HUES64 (cell line): ENCODE measurements at regions not wholly inside any gene's neighbourhood (a gene's known extent, or its start where the extent isn't known, plus 50 kb on each side); places are given as distances from the start of the nearest gene placed in this dataset.

Source experiments
- H3K27ac ChIP-seq: 2 replicates; pipeline ENCODE4 v1.7.0; 2013; ENCODE audit warnings: low read depth, low read length, inconsistent platforms
- H3K27me3 ChIP-seq: 2 replicates; pipeline ENCODE4 v1.6.1; 2013; ENCODE audit warnings: mild to moderate bottlenecking, low read length; ENCODE audit not compliant: insufficient read depth
- H3K36me3 ChIP-seq: 2 replicates; pipeline ENCODE4 v1.6.1; 2013; ENCODE audit warnings: mild to moderate bottlenecking, low read length; ENCODE audit not compliant: insufficient read depth
- H3K4me1 ChIP-seq: 2 replicates; pipeline ENCODE4 v1.6.1; 2013; ENCODE audit warnings: mild to moderate bottlenecking, low read length, moderate library complexity; ENCODE audit not compliant: insufficient read depth
- H3K4me3 ChIP-seq: 2 replicates; pipeline ENCODE4 v1.5.1; 2013; ENCODE audit warnings: mild to moderate bottlenecking, low read length, moderate library complexity
- H3K9ac ChIP-seq: 2 replicates; pipeline ENCODE4 v1.6.1; 2013; ENCODE audit warnings: mild to moderate bottlenecking, low read depth, low read length
- H3K9me3 ChIP-seq: 2 replicates; pipeline ENCODE4 v1.6.1; 2013; ENCODE audit warnings: low read depth, low read length; ENCODE audit not compliant: insufficient read depth
- WGBS: fragments of 150-250, 120-280 bp; methylation state at CpG from one replicate; pipeline ENCODE4 v1.1.7; 2013; ENCODE audit warnings: missing lambda C conversion rate; 5-methylcytosine and 5-hydroxymethylcytosine counted together

DNA sequence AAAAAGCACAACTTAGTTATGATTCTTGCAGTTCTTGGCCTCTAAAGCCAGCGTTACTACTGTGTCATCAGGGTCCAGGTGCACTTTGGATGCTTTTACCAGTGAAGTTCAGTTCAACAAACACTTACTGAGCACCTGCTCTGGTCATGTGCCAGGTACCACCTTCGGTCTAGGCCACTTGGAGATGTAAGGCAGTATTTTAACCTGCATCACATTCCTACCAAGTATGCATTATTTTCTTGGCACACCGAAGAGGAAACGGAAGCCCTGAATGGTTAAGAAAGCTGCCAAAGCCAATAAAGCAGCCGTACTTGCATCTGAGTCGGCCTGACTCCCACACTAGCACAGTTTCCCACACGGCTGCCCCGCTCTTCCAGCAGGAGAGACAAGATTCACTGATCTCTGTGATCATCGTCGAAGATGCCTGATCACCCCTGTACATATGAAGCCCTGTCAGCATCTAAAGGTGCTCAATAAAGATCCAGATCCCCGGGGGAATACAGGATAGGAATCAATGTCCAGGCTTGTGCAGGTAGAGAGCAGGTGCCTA lies 427.1 kb downstream of the EIPR1 start:
- Histone ChIP-seq H3K4me1 (no peaks in the 10 kb centered on the region), H3K36me3 (no peaks in the 10 kb centered on the region), H3K4me3 (no peak overlapping the region), H3K9me3 (peaks cover 4% of the 10 kb centered on the region; the same call in 1 of the 2 replicates), H3K9ac (no peak overlapping the region), H3K27ac (no peak overlapping the region), H3K27me3 (no peaks in the 10 kb centered on the region)
- WGBS: 96% methylated on average over 11 of the region's 11 CpGs

GRCh38 chr2:2947406-2947805 lies 430.2 kb downstream of the EIPR1 start:
- H3K4me3 ChIP-seq: no peak overlapping the region
- H3K27ac ChIP-seq: no peak overlapping the region
- no peaks in the 10 kb centered on the region for H3K4me1 ChIP-seq
- H3K27me3 ChIP-seq: no peaks in the 10 kb centered on the region
- no peaks in the 10 kb centered on the region for H3K36me3 ChIP-seq
- no peaks in the 10 kb centered on the region for H3K9me3 ChIP-seq
- no peak overlapping the region for H3K9ac ChIP-seq

DNA sequence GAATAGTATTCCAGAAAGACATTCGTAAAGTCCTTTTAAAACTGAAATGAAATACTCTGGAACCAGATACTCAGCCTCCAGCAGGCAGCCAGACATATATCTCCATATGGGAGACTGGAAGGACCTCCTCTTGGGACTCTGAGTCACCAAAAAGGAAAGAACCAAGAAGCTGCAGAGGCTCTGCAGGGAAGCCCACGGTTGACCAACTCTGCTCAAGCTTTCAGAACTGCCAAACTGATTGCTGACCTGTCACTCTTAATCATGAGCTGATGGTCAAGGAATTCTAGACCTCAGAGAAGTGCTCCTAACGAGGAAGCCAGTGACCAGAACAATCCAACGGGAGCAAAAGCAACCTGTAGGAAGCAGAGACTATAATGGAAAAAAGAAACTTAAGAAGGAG lies 434.7 kb downstream of the EIPR1 start:
- 85% methylated on average over 4 of the region's 4 CpGs for WGBS
- Histone ChIP-seq H3K36me3 (no peaks in the 10 kb centered on the region), H3K27me3 (no peaks in the 10 kb centered on the region), H3K9me3 (no peaks in the 10 kb centered on the region), H3K27ac (no peak overlapping the region), H3K4me1 (no peaks in the 10 kb centered on the region), H3K4me3 (no peak overlapping the region), H3K9ac (no peak overlapping the region)

- no peaks in the 10 kb centered on the region for H3K9me3 ChIP-seq
- no peak overlapping the region for H3K27ac ChIP-seq
- no peaks in the 10 kb centered on the region for H3K27me3 ChIP-seq
- no peak overlapping the region for H3K9ac ChIP-seq
- no peak overlapping the region for H3K4me3 ChIP-seq
- no peaks in the 10 kb centered on the region for H3K36me3 ChIP-seq
- H3K4me1 ChIP-seq: no peaks in the 10 kb centered on the region
- WGBS: 77% methylated on average over 5 of the region's 5 CpGs
Measured at GRCh38 chr2:2942225-2942624, 435.4 kb downstream of the EIPR1 start.

GRCh38 chr2:2941205-2941604 lies 436.4 kb downstream of the EIPR1 start:
- no peaks in the 10 kb centered on the region for H3K9me3 ChIP-seq
- 90% methylated on average over 15 of the region's 15 CpGs for WGBS
- no peak overlapping the region for H3K9ac ChIP-seq
- H3K4me1 ChIP-seq: no peaks in the 10 kb centered on the region
- H3K27me3 ChIP-seq: no peaks in the 10 kb centered on the region
- H3K27ac ChIP-seq: no peak overlapping the region
- H3K36me3 ChIP-seq: no peaks in the 10 kb centered on the region
- no peak overlapping the region for H3K4me3 ChIP-seq

- WGBS: 90% methylated on average over 8 of the region's 9 CpGs
- Histone ChIP-seq H3K4me1 (no peaks in the 10 kb centered on the region), H3K27me3 (no peaks in the 10 kb centered on the region), H3K4me3 (no peak overlapping the region), H3K9ac (no peak overlapping the region), H3K9me3 (no peaks in the 10 kb centered on the region), H3K27ac (no peak overlapping the region), H3K36me3 (no peaks in the 10 kb centered on the region)
Measured at GRCh38 chr2:2940702-2941101, 436.9 kb downstream of the EIPR1 start.

- Histone ChIP-seq H3K9me3 (no peaks in the 10 kb centered on the region), H3K4me3 (no peak overlapping the region), H3K4me1 (no peaks in the 10 kb centered on the region), H3K27ac (no peak overlapping the region), H3K9ac (no peak overlapping the region), H3K27me3 (no peaks in the 10 kb centered on the region), H3K36me3 (no peaks in the 10 kb centered on the region)
- 89% methylated on average over 10 of the region's 10 CpGs for WGBS
Measured at GRCh38 chr2:2940061-2940460, 437.6 kb downstream of the EIPR1 start.

DNA sequence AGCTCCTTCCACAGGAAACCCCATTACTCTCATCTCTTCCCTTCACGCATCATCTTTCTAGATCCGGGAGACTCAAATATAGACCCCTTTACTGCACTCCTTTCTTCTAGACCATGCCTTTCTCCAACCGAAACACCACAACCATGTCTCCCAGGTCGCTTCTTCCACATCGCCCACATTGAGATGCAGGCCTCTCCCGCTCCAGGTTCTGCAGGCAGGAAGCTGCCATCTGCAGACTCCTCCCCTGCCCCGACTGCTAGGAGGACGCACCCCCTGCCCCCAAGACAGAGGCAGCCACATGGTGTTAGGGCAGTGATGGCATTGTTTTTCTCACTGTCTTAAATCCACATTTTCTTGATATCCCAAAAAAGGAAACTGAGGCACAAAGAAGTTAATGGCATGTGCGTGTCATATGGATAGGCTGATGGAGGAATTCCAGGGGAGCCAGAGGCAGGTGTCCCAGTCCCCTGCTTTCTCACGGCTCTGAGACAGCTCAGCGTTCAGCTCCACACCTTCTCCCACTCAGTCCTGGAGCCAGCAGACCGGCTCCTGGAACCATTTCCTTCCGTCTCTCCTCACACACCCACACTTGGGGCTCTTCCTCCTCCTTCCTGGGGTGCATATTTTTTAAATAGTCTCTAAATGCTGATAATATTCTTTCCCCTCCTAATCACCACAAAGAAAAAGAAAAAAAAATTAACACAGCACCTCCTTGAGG lies 438.4 kb downstream of the EIPR1 start:
- Histone ChIP-seq H3K9me3 (no peaks in the 10 kb centered on the region), H3K27ac (no peak overlapping the region), H3K9ac (no peak overlapping the region), H3K27me3 (no peaks in the 10 kb centered on the region), H3K4me1 (no peaks in the 10 kb centered on the region), H3K4me3 (no peak overlapping the region), H3K36me3 (no peaks in the 10 kb centered on the region)
- WGBS: 96% methylated on average over 12 of the region's 13 CpGs

GRCh38 chr2:2938481-2938880 lies 439.1 kb downstream of the EIPR1 start:
- H3K36me3 ChIP-seq: no peaks in the 10 kb centered on the region
- H3K9me3 ChIP-seq: no peaks in the 10 kb centered on the region
- no peak overlapping the region for H3K9ac ChIP-seq
- no peak overlapping the region for H3K4me3 ChIP-seq
- H3K4me1 ChIP-seq: no peaks in the 10 kb centered on the region
- H3K27me3 ChIP-seq: no peaks in the 10 kb centered on the region
- 88% methylated on average over 14 of the region's 14 CpGs for WGBS
- no peak overlapping the region for H3K27ac ChIP-seq

DNA sequence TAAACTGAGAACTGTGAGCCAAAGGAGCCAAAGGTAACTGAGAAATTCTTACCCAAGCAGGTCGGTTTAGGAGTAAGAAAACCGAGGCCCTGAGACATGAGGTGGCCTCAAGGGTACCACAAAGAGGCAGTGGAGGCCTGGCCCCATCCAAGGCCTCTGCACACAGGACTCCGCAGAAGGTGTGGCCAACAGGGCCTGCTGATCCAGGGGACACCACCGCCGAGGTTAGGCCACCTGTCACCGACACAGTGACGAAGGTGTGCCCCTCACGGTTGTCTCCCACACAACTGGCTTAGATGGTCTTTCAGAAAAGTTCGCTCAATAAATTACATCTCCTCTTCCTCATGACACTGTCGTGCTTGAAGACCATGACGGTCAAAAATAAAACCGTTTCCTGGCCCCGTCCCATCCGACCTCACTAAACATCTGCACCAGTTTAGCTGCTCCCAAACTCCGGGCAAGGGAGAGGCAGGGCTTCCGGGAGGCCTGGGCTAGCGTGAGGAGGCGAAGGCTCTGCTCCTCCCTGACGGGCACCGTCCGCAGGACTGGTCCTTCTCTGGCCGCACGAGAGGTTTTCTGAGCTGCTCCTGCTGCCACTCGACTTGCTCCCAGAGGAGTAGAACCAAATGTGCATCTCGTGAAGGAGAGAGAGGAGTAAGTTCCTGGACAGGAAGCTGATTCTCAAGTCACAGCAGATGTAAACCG lies 442.0 kb downstream of the EIPR1 start:
- H3K36me3 ChIP-seq: no peaks in the 10 kb centered on the region
- no peak overlapping the region for H3K27ac ChIP-seq
- WGBS: 88% methylated on average over 26 of the region's 26 CpGs
- H3K27me3 ChIP-seq: no peaks in the 10 kb centered on the region
- H3K4me3 ChIP-seq: no peak overlapping the region
- no peaks in the 10 kb centered on the region for H3K4me1 ChIP-seq
- no peak overlapping the region for H3K9ac ChIP-seq
- no peaks in the 10 kb centered on the region for H3K9me3 ChIP-seq

- Histone ChIP-seq H3K4me3 (no peak overlapping the region), H3K27me3 (no peaks in the 10 kb centered on the region), H3K27ac (no peak overlapping the region), H3K36me3 (no peaks in the 10 kb centered on the region), H3K9me3 (peaks cover 9% of the 10 kb centered on the region), H3K9ac (no peak overlapping the region), H3K4me1 (no peaks in the 10 kb centered on the region)
- WGBS: 84% methylated on average over 15 of the region's 15 CpGs
Measured at GRCh38 chr2:2933426-2933825, 444.2 kb downstream of the EIPR1 start.
